ENCODE measurements at regions not wholly inside any gene's neighbourhood (a gene's known extent, or its start where the extent isn't known, plus 50 kb on each side); places are given as distances from the start of the nearest gene placed in this dataset.

DNA sequence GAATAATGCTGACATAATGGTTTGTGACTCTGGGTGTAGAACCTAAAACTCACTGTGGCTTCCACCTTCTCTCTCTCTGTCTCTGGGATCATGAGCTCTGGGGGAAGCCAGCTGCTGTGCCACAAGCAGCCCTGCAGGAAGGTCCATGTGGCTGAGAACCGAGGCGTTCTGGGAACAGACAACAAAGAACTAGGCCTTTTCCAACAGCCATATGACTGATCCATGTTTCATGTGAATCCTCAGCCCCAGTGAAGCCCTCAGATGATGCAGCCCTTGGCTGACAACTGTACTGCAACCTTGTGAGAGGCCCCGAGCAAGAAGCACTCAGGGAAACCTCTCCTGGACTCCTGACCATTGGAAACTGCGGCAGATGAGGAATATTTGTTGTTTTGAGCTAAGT is 56.6 kb downstream of the HLA-G start:
- no peak overlapping the region for H3K27ac ChIP-seq
- intact Hi-C loops (cut with DNase I), result no loop called here
- no peaks in the 10 kb centered on the region for H3K36me3 ChIP-seq
- H3K4me1 ChIP-seq, result peaks cover 0 to 3% (median 0%) of the 10 kb centered on the region in 4 donors
- H3K9me3 ChIP-seq, result no peaks in the 10 kb centered on the region
- H3K4me3 ChIP-seq, result no peak overlapping the region
- no peak for DNase-seq
- TF ChIP-seq, protein P1, sequence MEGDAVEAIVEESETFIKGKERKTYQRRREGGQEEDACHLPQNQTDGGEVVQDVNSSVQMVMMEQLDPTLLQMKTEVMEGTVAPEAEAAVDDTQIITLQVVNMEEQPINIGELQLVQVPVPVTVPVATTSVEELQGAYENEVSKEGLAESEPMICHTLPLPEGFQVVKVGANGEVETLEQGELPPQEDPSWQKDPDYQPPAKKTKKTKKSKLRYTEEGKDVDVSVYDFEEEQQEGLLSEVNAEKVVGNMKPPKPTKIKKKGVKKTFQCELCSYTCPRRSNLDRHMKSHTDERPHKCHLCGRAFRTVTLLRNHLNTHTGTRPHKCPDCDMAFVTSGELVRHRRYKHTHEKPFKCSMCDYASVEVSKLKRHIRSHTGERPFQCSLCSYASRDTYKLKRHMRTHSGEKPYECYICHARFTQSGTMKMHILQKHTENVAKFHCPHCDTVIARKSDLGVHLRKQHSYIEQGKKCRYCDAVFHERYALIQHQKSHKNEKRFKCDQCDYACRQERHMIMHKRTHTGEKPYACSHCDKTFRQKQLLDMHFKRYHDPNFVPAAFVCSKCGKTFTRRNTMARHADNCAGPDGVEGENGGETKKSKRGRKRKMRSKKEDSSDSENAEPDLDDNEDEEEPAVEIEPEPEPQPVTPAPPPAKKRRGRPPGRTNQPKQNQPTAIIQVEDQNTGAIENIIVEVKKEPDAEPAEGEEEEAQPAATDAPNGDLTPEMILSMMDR (IDR thresholded peaks at IDR 0.05), result no peak
- TF ChIP-seq POLR2AphosphoS5 (IDR thresholded peaks at IDR 0.05) (no peak), POLR2A (IDR thresholded peaks at IDR 0.05) (no peak), EP300 (IDR thresholded peaks at IDR 0.05) (no peak)
- H3K27me3 ChIP-seq, result no peaks in the 10 kb centered on the region
- WGBS, 2 donors, result 22 to 52% methylated on average over 4 of the region's 4 CpGs

DNA sequence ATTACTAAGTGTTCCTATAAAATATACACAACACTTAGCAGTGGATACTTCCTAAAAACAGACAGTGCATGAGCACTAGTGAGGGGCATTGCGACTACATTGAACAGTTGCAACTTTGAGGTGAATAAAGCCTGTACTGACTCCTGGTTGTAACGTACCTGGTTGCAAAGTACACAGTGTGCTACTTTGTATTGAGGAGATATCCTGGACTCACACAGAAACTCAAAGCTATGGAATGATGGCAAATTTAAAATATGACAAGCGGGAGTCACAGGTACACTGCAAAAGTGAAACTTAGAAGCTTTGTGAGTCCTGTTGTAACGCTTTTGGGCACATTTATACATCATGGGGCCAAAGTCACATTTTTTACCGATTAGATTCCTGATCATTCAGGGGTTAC is 55.6 kb upstream of the HLA-A start:
- no peaks in the 10 kb centered on the region for H3K36me3 ChIP-seq
- intact Hi-C loops (cut with DNase I), result loop anchor here (5.0 kb wide), 2 partner anchors 41 to 181 kb away; partner anchors contain the start of gene PPP1R11
- 46 to 55% methylated on average over 5 of the region's 5 CpGs for WGBS, 2 donors
- peaks cover 0 to 3% (median 0%) of the 10 kb centered on the region in 4 donors for H3K4me1 ChIP-seq
- no peaks in the 10 kb centered on the region for H3K27me3 ChIP-seq
- DNase-seq, result no peak
- peak overlapping the region in 2 of 4 donors; percentile 56 to 62 for H3K4me3 ChIP-seq
- TF ChIP-seq POLR2AphosphoS5 (IDR thresholded peaks at IDR 0.05) (no peak), POLR2A (IDR thresholded peaks at IDR 0.05) (no peak), EP300 (IDR thresholded peaks at IDR 0.05) (no peak)
- TF ChIP-seq, protein P1 (IDR thresholded peaks at IDR 0.05), result no peak
- peak overlapping the region in 3 of 4 donors; percentile 84 to 91 (median 88) for H3K27ac ChIP-seq
- no peaks in the 10 kb centered on the region for H3K9me3 ChIP-seq

DNA sequence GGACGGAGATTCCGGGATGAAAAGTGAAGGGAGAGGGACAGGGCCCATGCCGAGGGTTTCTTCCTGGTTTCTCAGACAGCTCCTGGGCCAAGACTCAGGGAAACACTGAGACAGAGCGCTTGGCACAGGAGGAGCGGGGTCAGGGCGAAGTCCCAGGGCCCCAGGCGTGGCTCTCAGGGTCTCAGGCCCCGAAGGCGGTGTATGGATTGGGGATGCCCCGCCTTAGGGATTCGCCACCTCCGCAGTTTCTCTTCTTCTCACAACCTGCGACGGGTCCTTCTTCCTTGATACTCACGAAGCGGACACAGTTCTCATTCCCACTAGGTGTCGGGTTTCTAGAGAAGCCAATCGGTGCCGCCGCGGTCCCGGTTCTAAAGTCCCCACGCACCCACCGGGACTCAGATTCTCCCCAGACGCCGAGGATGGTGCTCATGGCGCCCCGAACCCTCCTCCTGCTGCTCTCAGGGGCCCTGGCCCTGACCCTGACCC is 55.0 kb upstream of the HLA-A start:
- H3K27me3 ChIP-seq, result no peaks in the 10 kb centered on the region
- TF ChIP-seq, protein P1 (IDR thresholded peaks at IDR 0.05), result no peak
- TF ChIP-seq POLR2AphosphoS5 (IDR thresholded peaks at IDR 0.05), result peak in 2 of 4 donors; percentile 19 to 41
- WGBS, 2 donors, result 3 to 5% methylated on average over 28 of the region's 28 CpGs
- peak overlapping the region in 3 of 4 donors; percentile 45 to 62 (median 56) for H3K4me3 ChIP-seq
- no peaks in the 10 kb centered on the region for H3K36me3 ChIP-seq
- H3K9me3 ChIP-seq, result no peaks in the 10 kb centered on the region
- peak overlapping the region in 3 of 4 donors; percentile 84 to 91 (median 88) for H3K27ac ChIP-seq
- H3K4me1 ChIP-seq, result peaks cover 0 to 3% (median 0%) of the 10 kb centered on the region in 4 donors
- intact Hi-C loops (cut with DNase I), result loop anchor here (5.0 kb wide), 2 partner anchors 40 to 180 kb away; partner anchors contain the start of gene PPP1R11
- peak; percentile 84 for DNase-seq

DNA sequence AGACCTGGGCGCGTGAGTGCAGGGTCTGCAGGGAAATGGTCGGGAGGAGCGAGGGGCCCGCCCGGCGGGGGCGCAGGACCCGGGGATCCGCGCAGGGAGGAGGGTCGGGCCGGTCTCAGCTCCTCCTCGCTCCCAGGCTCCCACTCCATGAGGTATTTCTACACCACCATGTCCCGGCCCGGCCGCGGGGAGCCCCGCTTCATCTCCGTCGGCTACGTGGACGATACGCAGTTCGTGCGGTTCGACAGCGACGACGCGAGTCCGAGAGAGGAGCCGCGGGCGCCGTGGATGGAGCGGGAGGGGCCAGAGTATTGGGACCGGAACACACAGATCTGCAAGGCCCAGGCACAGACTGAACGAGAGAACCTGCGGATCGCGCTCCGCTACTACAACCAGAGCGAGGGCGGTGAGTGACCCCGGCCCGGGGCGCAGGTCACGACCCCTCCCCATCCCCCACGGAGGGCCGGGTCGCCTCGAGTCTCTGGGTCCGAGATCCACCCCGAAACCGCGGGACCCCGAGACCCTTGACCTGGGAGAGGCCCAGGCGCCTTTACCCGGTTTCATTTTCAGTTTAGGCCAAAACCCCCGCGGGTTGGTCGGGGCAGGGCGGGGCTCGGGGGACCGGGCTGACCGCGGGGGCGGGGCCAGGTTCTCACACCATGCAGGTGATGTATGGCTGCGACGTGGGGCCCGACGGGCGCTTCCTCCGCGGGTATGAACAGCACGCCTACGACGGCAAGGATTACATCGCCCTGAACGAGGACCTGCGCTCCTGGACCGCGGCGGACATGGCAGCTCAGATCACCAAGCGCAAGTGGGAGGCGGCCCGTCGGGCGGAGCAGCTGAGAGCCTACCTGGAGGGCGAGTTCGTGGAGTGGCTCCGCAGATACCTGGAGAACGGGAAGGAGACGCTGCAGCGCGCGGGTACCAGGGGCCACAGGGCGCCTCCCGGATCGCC is 54.2 kb upstream of the HLA-A start:
- DNase-seq, result peak; percentile 92
- Histone ChIP-seq H3K27me3 (no peaks in the 10 kb centered on the region), H3K4me1 (peaks cover 0 to 3% (median 0%) of the 10 kb centered on the region in 4 donors), H3K27ac (peak overlapping the region in 3 of 4 donors; percentile 84 to 91 (median 88)), H3K36me3 (no peaks in the 10 kb centered on the region), H3K9me3 (no peaks in the 10 kb centered on the region), H3K4me3 (peak overlapping the region in 3 of 4 donors; percentile 45 to 62 (median 56))
- TF ChIP-seq, protein P1 (IDR thresholded peaks at IDR 0.05), result no peak
- peak in 3 of 4 donors; percentile 19 to 42 (median 41) for TF ChIP-seq POLR2AphosphoS5 (IDR thresholded peaks at IDR 0.05)
- 6 to 9% methylated on average over 100 to 101 of the region's 101 CpGs for WGBS, 2 donors
- intact Hi-C loops (cut with DNase I), result loop anchor here (1.0 to 5.0 kb wide), 4 partner anchors 39 to 179 kb away; partner anchors contain the start of genes HLA-A and PPP1R11
